A673 (cell line): ENCODE measurements at regions not wholly inside any gene's neighbourhood (a gene's known extent, or its start where the extent isn't known, plus 50 kb on each side); places are given as distances from the start of the nearest gene placed in this dataset.

Source experiments
- CTCF ChIP-seq: fragments of 300-800, 200-600 bp; sonication (generic); conservative IDR thresholded peaks from 2 replicates; pipeline ENCODE4 v1.5.1; 2017; ENCODE audit warnings: low read depth, mild to moderate bottlenecking, antibody characterized with exemption, low read length, moderate library complexity, mixed read lengths
- EZH2 ChIP-seq: fragments of 200-600 bp; sonication (generic); IDR thresholded peaks from 2 replicates; pipeline ENCODE4 v1.6.1; 2017; ENCODE audit warnings: borderline replicate concordance, low read depth, mild to moderate bottlenecking, mixed read lengths, antibody characterized with exemption, low read length; ENCODE audit not compliant: poor library complexity, severe bottlenecking

GRCh38 chr22:49086181-49086580, 741.5 kb downstream of the BRD1 start:
- no peak for TF ChIP-seq CTCF
- TF ChIP-seq EZH2 = no peak
